GM18907 (cell line): ENCODE measurements at regions not wholly inside any gene's neighbourhood (a gene's known extent, or its start where the extent isn't known, plus 50 kb on each side); places are given as distances from the start of the nearest gene placed in this dataset.

Experiments used
- ATAC-seq: cut with Tn5 transposase; IDR thresholded peaks from one replicate; pipeline ENCODE4 v1.9.1; 2021; ENCODE audit warnings: mild to moderate bottlenecking, moderate library complexity; ENCODE audit not compliant: unreplicated experiment

- no peak for ATAC-seq
Measured at GRCh38 chr3:144067059-144067458, 95.4 kb downstream of the DIPK2A start.

GRCh38 chr3:144073698-144074097, 102.1 kb downstream of the DIPK2A start:
- ATAC-seq: no peak

GRCh38 chr3:144079634-144080033, 108.0 kb downstream of the DIPK2A start:
- ATAC-seq: no peak

GRCh38 chr3:144084929-144085328, 113.3 kb downstream of the DIPK2A start:
- no peak for ATAC-seq

GRCh38 chr3:144085964-144086363, 114.3 kb downstream of the DIPK2A start:
- ATAC-seq: no peak

- ATAC-seq: no peak
Measured at GRCh38 chr3:144096016-144096415, 124.4 kb downstream of the DIPK2A start.

- ATAC-seq: no peak
Measured at GRCh38 chr3:144097163-144097562, 125.5 kb downstream of the DIPK2A start.

- no peak for ATAC-seq
Measured at GRCh38 chr3:144098691-144099090, 127.1 kb downstream of the DIPK2A start.

GRCh38 chr3:144102421-144102820, 130.8 kb downstream of the DIPK2A start:
- no peak for ATAC-seq

- no peak for ATAC-seq
Measured at GRCh38 chr3:144104186-144104585, 132.6 kb downstream of the DIPK2A start.

GRCh38 chr3:144104679-144105078, 133.1 kb downstream of the DIPK2A start:
- ATAC-seq: no peak

GRCh38 chr3:144105542-144105941, 133.9 kb downstream of the DIPK2A start:
- no peak for ATAC-seq

GRCh38 chr3:144106970-144107369, 135.3 kb downstream of the DIPK2A start:
- no peak for ATAC-seq

GRCh38 chr3:144107923-144108322, 136.3 kb downstream of the DIPK2A start:
- ATAC-seq: no peak

- ATAC-seq: peak; percentile 96
Measured at GRCh38 chr3:144109944-144110343, 138.3 kb downstream of the DIPK2A start.

GRCh38 chr3:144112036-144112435, 140.4 kb downstream of the DIPK2A start:
- no peak for ATAC-seq

- ATAC-seq: no peak
Measured at GRCh38 chr3:144112437-144112836, 140.8 kb downstream of the DIPK2A start.

- no peak for ATAC-seq
Measured at GRCh38 chr3:144114767-144115166, 143.1 kb downstream of the DIPK2A start.

- no peak for ATAC-seq
Measured at GRCh38 chr3:144119633-144120032, 148.0 kb downstream of the DIPK2A start.

- ATAC-seq: no peak
Measured at GRCh38 chr3:144121661-144122060, 150.0 kb downstream of the DIPK2A start.

GRCh38 chr3:144127014-144127413, 155.4 kb downstream of the DIPK2A start:
- no peak for ATAC-seq

- no peak for ATAC-seq
Measured at GRCh38 chr3:144127700-144128099, 156.1 kb downstream of the DIPK2A start.

- peak; percentile 98 for ATAC-seq
Measured at GRCh38 chr3:144128108-144128892, 156.7 kb downstream of the DIPK2A start.
